ENCODE measurements at regions not wholly inside any gene's neighbourhood (a gene's known extent, or its start where the extent isn't known, plus 50 kb on each side); places are given as distances from the start of the nearest gene placed in this dataset.

GRCh38 chr18:44080054-44080453, 600.6 kb upstream of the SETBP1 start:
- no peak for DNase-seq

DNA sequence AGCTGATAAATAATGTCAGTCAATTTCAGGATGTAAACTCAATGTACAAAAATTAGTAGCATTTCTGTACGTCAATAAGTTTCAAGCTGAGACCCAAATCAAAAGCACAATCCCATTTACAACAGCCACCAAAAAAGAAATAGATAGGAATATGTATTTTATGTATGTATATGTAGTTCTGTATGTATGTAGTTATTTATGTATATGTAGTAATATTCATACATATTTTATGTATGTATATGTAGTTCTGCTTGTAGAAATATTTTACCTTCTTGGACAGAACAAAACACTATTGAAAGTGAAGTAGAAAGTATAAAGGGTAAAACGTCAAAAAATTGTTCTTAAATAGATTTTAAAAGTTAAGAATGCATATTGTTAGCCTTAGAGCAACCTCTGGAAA, 591.0 kb upstream of the SETBP1 start:
- DNase-seq: no peak

GRCh38 chr18:44090453-44090852, 590.2 kb upstream of the SETBP1 start:
- DNase-seq: no peak

DNA sequence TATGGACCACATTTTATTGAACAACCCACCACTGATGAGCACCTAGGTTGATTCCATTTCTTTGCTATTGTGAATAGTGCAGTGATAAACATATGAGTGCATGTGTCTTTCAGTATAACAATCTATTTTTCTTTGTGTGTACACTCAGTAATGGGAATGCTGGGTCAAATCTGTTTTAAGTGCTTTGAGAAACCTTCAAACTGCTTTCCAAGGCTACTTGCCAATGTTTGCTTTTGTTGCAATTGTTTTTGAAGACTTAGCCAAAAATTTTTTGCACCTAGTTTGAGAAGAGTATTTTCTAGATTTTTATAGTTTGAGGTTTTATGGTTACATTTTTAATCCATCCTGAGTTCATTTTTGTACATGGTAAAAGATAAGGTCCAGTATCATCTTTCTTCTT, 587.4 kb upstream of the SETBP1 start:
- no peak for DNase-seq

- no peak for DNase-seq
Measured at GRCh38 chr18:44096016-44096415, 584.7 kb upstream of the SETBP1 start.

GRCh38 chr18:44098551-44099098, 582.1 kb upstream of the SETBP1 start:
- no peak for DNase-seq

DNA sequence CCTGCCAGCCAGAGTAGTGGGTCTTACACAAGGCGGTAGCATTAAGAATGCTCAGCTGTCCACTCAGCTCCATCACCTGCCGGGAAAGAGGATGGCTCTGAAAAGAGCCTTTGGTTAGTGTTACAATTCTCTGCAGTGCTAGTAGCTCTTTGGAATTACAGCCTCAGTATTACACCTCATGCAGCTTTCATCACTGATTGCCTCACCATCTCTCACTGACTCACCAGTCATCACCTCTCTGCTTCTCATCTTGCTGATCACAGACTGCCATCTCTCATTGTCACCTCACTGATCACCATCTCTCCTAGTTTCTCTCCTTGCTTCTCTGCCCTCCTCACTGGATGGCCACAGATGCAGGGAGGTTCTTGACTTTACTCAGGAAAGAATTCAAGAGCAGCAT, 573.5 kb upstream of the SETBP1 start:
- no peak for DNase-seq

- no peak for DNase-seq
Measured at GRCh38 chr18:44111337-44111736, 569.4 kb upstream of the SETBP1 start.

DNA sequence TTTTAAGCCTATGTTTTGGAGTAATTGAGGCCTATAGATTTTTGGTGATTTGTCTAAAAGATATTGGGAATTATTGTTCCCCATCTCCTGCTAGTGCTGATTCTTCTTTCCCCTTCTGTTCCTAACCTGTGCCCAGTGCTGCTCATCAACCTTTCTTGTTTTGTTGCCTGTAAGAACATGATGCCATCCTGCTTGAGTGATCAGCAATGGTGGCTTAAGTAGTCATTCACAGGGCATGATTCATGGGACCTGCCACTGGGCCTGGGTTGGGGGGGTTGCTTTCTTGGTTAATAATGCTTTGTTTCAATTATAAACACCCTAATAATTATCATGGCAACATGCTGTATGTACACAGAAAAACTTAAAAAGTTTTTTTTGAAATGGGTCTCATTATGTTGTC, 562.9 kb upstream of the SETBP1 start:
- DNase-seq: no peak

DNA sequence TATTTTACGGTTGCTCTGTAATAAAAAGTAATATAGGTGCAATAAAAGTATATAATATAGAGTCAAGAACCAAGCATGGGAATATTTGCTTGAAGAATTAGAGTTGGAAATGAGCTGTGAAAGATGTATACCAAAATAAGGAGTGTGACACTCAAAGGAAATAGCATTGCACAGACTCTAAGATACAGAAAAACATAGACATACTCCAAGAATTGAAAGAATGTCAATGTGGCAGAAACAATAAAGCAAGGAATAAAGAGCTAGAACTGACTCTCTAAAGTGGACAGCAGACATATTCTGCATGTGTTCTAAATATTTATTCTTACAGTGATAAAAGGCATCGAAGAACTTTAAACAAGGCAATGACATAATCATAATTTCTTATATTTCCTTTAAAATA, 561.1 kb upstream of the SETBP1 start:
- no peak for DNase-seq

GRCh38 chr18:44123743-44124142, 556.9 kb upstream of the SETBP1 start:
- no peak for DNase-seq

GRCh38 chr18:44125446-44125845, 555.2 kb upstream of the SETBP1 start:
- DNase-seq: no peak

DNA sequence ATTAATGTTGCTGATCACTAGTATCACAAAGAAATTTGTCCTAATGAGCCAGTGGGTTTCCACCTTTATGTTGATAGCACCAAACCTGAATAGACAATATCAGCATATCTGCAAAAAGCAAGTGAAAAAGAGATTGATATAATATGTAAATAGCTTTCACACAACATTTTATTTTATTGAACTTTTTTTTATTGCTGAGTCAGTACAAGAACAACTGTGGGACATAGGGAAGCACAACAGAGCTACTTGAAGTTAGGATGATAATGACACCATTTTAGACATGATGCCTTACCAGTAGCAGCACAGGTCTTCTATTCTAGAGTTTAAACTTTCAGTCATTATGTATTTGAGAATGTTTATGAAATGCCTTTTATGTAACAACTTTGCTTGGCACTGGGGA, 554.1 kb upstream of the SETBP1 start:
- DNase-seq: no peak

DNA sequence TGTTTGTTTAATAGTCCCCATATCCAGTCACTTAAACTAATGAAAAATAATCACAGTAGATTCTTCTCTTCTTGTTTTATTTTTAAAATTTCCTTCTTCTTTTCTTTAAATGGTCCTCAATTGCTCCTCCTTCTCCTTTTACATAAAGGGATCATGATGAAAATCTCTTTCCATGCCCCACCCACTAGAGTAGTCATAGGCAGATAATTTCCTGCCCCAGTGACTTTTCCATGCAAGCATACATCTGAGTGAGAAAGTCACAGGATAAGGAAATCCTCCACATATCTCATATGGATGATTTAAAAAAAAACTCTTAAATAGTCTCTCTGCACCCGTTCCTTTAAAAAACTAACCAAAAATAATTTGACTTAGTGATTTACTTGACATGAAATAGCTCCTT, 552.3 kb upstream of the SETBP1 start:
- no peak for DNase-seq

DNA sequence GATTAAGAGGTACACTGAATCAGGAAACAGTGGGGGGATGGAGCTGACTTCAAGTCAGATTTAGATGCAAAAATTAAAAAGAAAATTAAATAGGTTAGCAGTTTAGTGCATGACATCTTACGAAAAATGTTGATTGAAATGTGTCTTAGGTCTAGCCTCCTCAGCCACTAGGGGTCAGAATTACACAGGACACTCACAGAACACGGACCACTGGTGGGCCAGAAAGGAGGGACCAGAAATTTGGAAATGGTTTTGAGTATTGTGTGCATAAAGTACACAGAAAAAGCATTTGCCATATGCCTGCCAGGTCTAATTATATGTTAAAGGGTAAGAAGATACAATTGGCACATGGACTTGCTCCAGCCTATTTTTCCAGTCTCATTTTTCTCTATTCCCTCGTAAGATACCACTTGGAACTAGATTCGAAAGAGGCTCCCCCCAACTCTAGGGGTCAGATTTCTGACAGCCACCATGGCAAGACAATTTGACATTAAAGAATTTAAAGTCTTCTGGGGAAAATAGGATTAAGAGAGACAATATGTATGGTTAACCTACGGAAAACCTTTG, 550.2 kb upstream of the SETBP1 start:
- DNase-seq: peak; percentile 36

DNA sequence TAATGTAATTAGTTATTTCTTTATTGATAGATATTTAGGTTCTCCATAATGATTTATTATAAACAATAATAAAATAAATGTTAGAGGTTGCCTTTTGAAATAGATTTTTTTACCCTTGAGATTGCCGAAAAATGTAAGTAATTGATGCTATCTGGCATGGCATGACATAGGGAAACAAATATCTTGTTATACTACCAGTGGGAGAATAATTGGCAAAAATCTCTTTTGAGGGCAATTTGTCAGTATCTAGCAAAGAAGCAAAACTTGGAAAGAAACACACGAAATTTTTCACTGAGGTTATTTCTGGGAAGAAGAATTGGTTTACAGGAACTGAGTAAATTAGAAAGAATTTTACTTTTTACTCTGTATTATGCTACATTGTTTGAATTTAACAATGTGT, 547.2 kb upstream of the SETBP1 start:
- no peak for DNase-seq

DNA sequence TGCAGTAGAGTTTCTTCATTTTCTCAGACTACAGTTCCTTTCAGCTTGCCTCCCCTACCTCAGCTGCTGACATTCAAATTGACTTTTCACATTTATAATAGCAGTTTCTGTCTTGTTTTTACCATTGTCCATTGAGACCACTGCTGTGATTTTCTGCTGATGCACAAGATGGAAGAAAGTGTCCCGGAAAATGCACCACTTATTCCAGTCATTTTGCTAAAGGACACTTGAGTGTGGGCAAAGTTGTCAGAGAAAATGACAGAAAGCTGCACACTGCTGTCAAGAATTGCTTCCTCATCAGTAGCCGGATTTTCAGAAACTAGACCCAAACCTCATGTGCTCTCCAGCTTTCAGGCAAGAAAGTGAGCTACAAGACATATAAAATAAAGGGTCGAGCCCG, 546.2 kb upstream of the SETBP1 start:
- no peak for DNase-seq

DNA sequence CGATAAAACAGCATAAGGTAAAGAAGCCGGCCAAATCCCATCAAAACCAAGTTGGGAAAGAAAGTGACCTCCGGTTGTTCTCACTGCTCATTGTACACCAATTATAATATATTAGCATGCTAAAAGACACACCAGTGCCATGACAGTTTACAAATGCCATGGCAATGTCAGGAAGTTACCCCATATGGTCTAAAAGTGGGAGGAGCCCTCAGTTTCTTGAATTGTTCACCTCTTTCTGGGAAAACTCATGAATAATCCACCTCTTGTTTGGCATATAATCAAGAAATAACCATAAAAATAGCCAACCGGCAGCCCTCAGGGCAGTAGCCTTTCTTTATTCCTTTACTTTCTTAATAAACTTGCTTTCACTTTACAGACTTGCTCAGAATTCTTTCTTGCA, 544.9 kb upstream of the SETBP1 start:
- no peak for DNase-seq

DNA sequence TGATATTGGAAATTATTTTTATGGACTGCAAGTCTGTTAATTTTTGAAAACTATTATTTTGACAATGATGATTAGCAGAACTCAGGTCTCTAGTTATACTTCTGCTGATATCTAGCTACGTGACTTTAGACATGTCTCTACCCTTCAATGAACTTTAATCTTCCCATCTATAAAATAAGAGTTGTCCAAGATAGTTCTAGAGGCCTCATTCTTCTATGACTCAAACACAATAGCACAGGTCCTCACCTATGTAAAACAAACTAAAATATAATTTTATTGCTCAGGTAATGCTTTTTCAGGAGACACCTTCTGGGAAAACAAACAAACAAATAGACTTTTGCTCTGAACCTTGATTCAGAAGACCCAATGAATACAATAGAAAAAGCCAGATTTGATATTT, 544.4 kb upstream of the SETBP1 start:
- DNase-seq: no peak

GRCh38 chr18:44143072-44143471, 537.6 kb upstream of the SETBP1 start:
- DNase-seq: no peak

GRCh38 chr18:44149706-44150105, 531.0 kb upstream of the SETBP1 start:
- DNase-seq: no peak

- no peak for DNase-seq
Measured at GRCh38 chr18:44153981-44154380, 526.7 kb upstream of the SETBP1 start.

GRCh38 chr18:44156126-44156525, 524.6 kb upstream of the SETBP1 start:
- DNase-seq: no peak

GRCh38 chr18:44156776-44157335, 523.8 kb upstream of the SETBP1 start:
- no peak for DNase-seq

DNA sequence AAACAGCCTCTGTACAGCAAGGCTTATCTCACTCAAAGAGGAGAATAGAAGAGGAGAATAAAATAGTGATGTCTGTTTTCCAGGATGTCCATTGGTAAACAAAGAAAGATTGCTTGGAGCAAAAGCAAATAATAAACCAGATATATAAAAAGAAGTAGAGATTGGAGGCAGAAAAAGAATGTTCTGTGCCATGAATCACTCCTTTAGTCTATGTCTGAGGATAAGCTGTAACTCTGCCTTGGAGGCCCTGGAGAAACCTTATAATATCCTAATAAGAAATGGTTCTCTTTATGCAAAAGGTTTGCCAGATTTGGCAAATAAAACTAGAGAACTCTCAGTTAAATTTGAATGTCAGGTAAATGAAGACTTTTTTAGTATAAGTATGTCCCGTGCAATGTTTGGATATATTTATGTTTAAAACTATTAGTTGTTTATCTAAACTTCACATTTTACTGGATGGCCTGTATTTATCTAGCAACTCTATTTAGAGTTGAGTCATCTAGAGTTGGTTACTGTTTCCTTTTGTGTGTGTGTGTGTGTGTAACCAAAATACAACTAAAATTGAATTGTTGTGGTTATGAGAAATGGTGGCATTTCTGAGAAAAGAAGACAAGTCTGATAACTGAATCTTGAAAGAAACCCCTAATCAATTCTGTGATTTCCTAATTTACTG, 510.3 kb upstream of the SETBP1 start:
- no peak for DNase-seq

Data from NCI-H1694 (cell line).